DMS53 (cell line): ENCODE measurements at regions not wholly inside any gene's neighbourhood (a gene's known extent, or its start where the extent isn't known, plus 50 kb on each side); places are given as distances from the start of the nearest gene placed in this dataset.
"Not testable (repeated sequence)": the region's sequence is repeated elsewhere in the genome, so short reads cannot be mapped to it uniquely, and the experiment has no call there.

Experiments
- DNase-seq: peaks from one replicate; lab custom pipeline; 2025; lab: John Stamatoyannopoulos, UW

GRCh38 chr9:106233116-106233515, 538.8 kb downstream of the TMEM38B start:
- no peak for DNase-seq

- not testable (repeated sequence) for DNase-seq
Observed at GRCh38 chr9:106260908-106261307, 566.6 kb downstream of the TMEM38B start.

- no peak for DNase-seq
Observed at GRCh38 chr9:106277966-106278365, 583.6 kb downstream of the TMEM38B start.

- DNase-seq: no peak
Observed at GRCh38 chr9:106283769-106284168, 579.2 kb upstream of the ZNF462 start.

GRCh38 chr9:106284296-106284695, 578.7 kb upstream of the ZNF462 start:
- peak; percentile 1 for DNase-seq

- DNase-seq: peak; percentile 4
Observed at GRCh38 chr9:106286249-106286648, 576.7 kb upstream of the ZNF462 start.

GRCh38 chr9:106287091-106287631, 575.8 kb upstream of the ZNF462 start:
- no peak for DNase-seq

GRCh38 chr9:106287731-106288130, 575.2 kb upstream of the ZNF462 start:
- no peak for DNase-seq

GRCh38 chr9:106288689-106289088, 574.3 kb upstream of the ZNF462 start:
- no peak for DNase-seq

- DNase-seq: no peak
Observed at GRCh38 chr9:106291786-106292185, 571.2 kb upstream of the ZNF462 start.

- DNase-seq: no peak
Observed at GRCh38 chr9:106296426-106296825, 566.5 kb upstream of the ZNF462 start.

GRCh38 chr9:106298997-106299396, 564.0 kb upstream of the ZNF462 start:
- DNase-seq: no peak

- no peak for DNase-seq
Observed at GRCh38 chr9:106304401-106304920, 558.5 kb upstream of the ZNF462 start.

- DNase-seq: no peak
Observed at GRCh38 chr9:106305428-106306133, 557.4 kb upstream of the ZNF462 start.

GRCh38 chr9:106307670-106308069, 555.3 kb upstream of the ZNF462 start:
- peak; percentile 10 for DNase-seq

GRCh38 chr9:106309925-106310324, 553.0 kb upstream of the ZNF462 start:
- DNase-seq: no peak

- no peak for DNase-seq
Observed at GRCh38 chr9:106310782-106311181, 552.2 kb upstream of the ZNF462 start.

- DNase-seq: no peak
Observed at GRCh38 chr9:106312906-106313305, 550.1 kb upstream of the ZNF462 start.

- no peak for DNase-seq
Observed at GRCh38 chr9:106314476-106314875, 548.5 kb upstream of the ZNF462 start.

- DNase-seq: peak; percentile 5
Observed at GRCh38 chr9:106321394-106322180, 541.4 kb upstream of the ZNF462 start.

GRCh38 chr9:106322706-106323245, 540.2 kb upstream of the ZNF462 start:
- no peak for DNase-seq

- DNase-seq: no peak
Observed at GRCh38 chr9:106324053-106324585, 538.8 kb upstream of the ZNF462 start.
